A549 (cell line): ENCODE measurements at regions not wholly inside any gene's neighbourhood (a gene's known extent, or its start where the extent isn't known, plus 50 kb on each side); places are given as distances from the start of the nearest gene placed in this dataset.

ENCODE experiments used
- ATAC-seq, 2 experiments: fragments of 200-7000 bp in 1 of 2; fragments of >200 bp in 1 of 2; cut with Nextera tagmentation in 1 of 2; cut with Tn5 transposase in 1 of 2; 3 replicates each; pipeline versions ENCODE4 v1.8.0 to v1.9.1; 2018 to 2020; ENCODE audit warnings: mild to moderate bottlenecking in 1 of 2, moderate library complexity in 1 of 2
- CTCF ChIA-PET: fragments of 300-600 bp; sonication (Branson Sonifier 250); formaldehyde crosslinking; extraction: SDS; loops from one replicate; lab custom pipeline; 2021; ENCODE audit warnings: antibody characterized with exemption, inconsistent platforms; lab: Yijun Ruan, JAX
- POLR2A ChIA-PET: fragments of 350-600 bp; formaldehyde crosslinking; extraction: SDS; loops from one replicate; lab custom pipeline; 2021; ENCODE audit warnings: antibody characterized with exemption, inconsistent platforms; lab: Yijun Ruan, JAX
- DNase-seq, 2 experiments: peaks; one replicate each; pipeline versions ENCODE4 v3.0.0 to v3.0.0-alpha.2; 2011 to 2016; ENCODE audit warnings: low read depth in 1 of 2, low spot score in 1 of 2
- FAIRE-seq: peaks from 2 replicates; lab custom pipeline; 2011; peaks lifted over from hg19 to GRCh38; lab: Jason Lieb, UNC
- H3K27ac ChIP-seq, 2 experiments: fragments of >200 bp; sonication (Bioruptor Twin); formaldehyde crosslinking; 3 replicates each; pipeline ENCODE4 v1.5.1; 2016 to 2017
- H3K4me1 ChIP-seq: fragments of >200 bp; sonication (Bioruptor Twin); formaldehyde crosslinking; 3 replicates; pipeline ENCODE4 v1.6.1; 2016
- H3K4me2 ChIP-seq: fragments of >200 bp; sonication (Bioruptor Twin); formaldehyde crosslinking; 3 replicates; pipeline ENCODE4 v1.6.1; 2016
- H3K4me3 ChIP-seq: fragments of >200 bp; sonication (Bioruptor Twin); formaldehyde crosslinking; 3 replicates; pipeline ENCODE4 v1.5.1; 2016
- H3K9me3 ChIP-seq: fragments of >200 bp; sonication (Bioruptor Twin); formaldehyde crosslinking; 3 replicates; pipeline ENCODE4 v1.6.1; 2016
- BHLHE40 ChIP-seq: IDR thresholded peaks from 2 replicates; pipeline ENCODE4 v1.6.1; 2012; ENCODE audit warnings: low read depth, low read length, inconsistent platforms
- CBX2 ChIP-seq: fragments of 200-600 bp; sonication (generic); IDR thresholded peaks from 2 replicates; pipeline ENCODE4 v1.6.1; 2016; ENCODE audit warnings: low read depth, mild to moderate bottlenecking, borderline replicate concordance
- CBX8 ChIP-seq: fragments of 200-600 bp; sonication (generic); IDR thresholded peaks from 2 replicates; pipeline ENCODE4 v1.6.1; 2016
- EHF ChIP-seq: fragments of 250-450 bp; sonication (Bioruptor Pico); IDR thresholded peaks from 2 replicates; pipeline ENCODE4 v1.5.0; 2020; ENCODE audit warnings: mild to moderate bottlenecking
- FOSB ChIP-seq: fragments of 250-450 bp; sonication (Bioruptor Pico); IDR thresholded peaks from 2 replicates; pipeline ENCODE4 v1.5.0; 2020; ENCODE audit warnings: mild to moderate bottlenecking, moderate library complexity
- FOXS1 ChIP-seq: fragments of 250-450 bp; sonication (Bioruptor Pico); IDR thresholded peaks from 2 replicates; pipeline ENCODE4 v1.5.0; 2020; ENCODE audit warnings: mild to moderate bottlenecking, moderate library complexity
- HOXB13 ChIP-seq: fragments of 250-450 bp; sonication (Bioruptor Pico); IDR thresholded peaks from 2 replicates; pipeline ENCODE4 v1.5.0; 2020; ENCODE audit warnings: low read depth, mild to moderate bottlenecking, moderate library complexity
- HOXB5 ChIP-seq: fragments of 250-450 bp; sonication (Bioruptor Pico); IDR thresholded peaks from 2 replicates; pipeline ENCODE4 v1.5.0; 2020; ENCODE audit warnings: mild to moderate bottlenecking, moderate library complexity
- JUN ChIP-seq, 2 experiments: fragments of >200 bp; sonication (Bioruptor Twin); formaldehyde crosslinking; IDR thresholded peaks; 2 replicates in 1 of 2; 3 replicates in 1 of 2; pipeline ENCODE4 v1.6.1; 2016 to 2017
- KDM5A ChIP-seq: fragments of 200-600 bp; sonication (generic); IDR thresholded peaks from 2 replicates; pipeline ENCODE4 v1.6.1; 2016; ENCODE audit warnings: antibody characterized with exemption, mild to moderate bottlenecking
- MAZ ChIP-seq: fragments of 150-350 bp; IDR thresholded peaks from 2 replicates; pipeline ENCODE4 v1.6.1; 2014; ENCODE audit warnings: antibody characterized with exemption, low read depth, low read length, borderline replicate concordance
- NPAS2 ChIP-seq: fragments of 250-450 bp; sonication (Bioruptor Pico); IDR thresholded peaks from 2 replicates; pipeline ENCODE4 v1.8.0; 2022; ENCODE audit warnings: mild to moderate bottlenecking, moderate library complexity, borderline replicate concordance
- RCOR1 ChIP-seq: fragments of 150-350 bp; IDR thresholded peaks from 2 replicates; pipeline ENCODE4 v1.6.1; 2014; ENCODE audit warnings: antibody characterized with exemption, low read length, low read depth
- RNF2 ChIP-seq: fragments of 200-600 bp; sonication (generic); IDR thresholded peaks from 2 replicates; pipeline ENCODE4 v1.6.1; 2016; ENCODE audit warnings: low read depth, mild to moderate bottlenecking, antibody characterized with exemption, moderate library complexity, borderline replicate concordance
- SMC3 ChIP-seq: fragments of >200 bp; sonication (Bioruptor Twin); formaldehyde crosslinking; IDR thresholded peaks from 3 replicates; pipeline ENCODE4 v1.6.1; 2018; ENCODE audit warnings: inconsistent platforms
- SREBF2 ChIP-seq: fragments of 450-650 bp; IDR thresholded peaks from 2 replicates; pipeline ENCODE4 v1.6.1; 2014; ENCODE audit warnings: mild to moderate bottlenecking, moderate library complexity
- TFCP2L1 ChIP-seq: fragments of 250-450 bp; sonication (Bioruptor Pico); IDR thresholded peaks from 2 replicates; pipeline ENCODE4 v1.5.0; 2021; ENCODE audit warnings: mild to moderate bottlenecking
- TP53 ChIP-seq: fragments of 250-450 bp; sonication (Bioruptor Pico); IDR thresholded peaks from 2 replicates; pipeline ENCODE4 v1.5.0; 2021; ENCODE audit warnings: mild to moderate bottlenecking, moderate library complexity
- ZFP36 ChIP-seq: fragments of 450-650 bp; IDR thresholded peaks from 2 replicates; pipeline ENCODE4 v1.6.1; 2014; ENCODE audit warnings: borderline replicate concordance; ENCODE audit not compliant: partially characterized antibody
- ZNF302 ChIP-seq: fragments of 250-450 bp; sonication (Bioruptor Pico); IDR thresholded peaks from 2 replicates; pipeline ENCODE4 v1.9.0; 2021; ENCODE audit warnings: inconsistent platforms, mild to moderate bottlenecking, moderate library complexity
- WGBS: methylation state at CpG from one replicate; pipeline ENCODE4 v1.1.6; 2017; ENCODE audit errors: missing lambda C conversion rate; 5-methylcytosine and 5-hydroxymethylcytosine counted together
- TF ChIP-seq, protein P1 (sequence below): IDR thresholded peaks from 2 replicates; pipeline ENCODE4 v1.6.1; 2012
- TF ChIP-seq, protein P2 (sequence below): IDR thresholded peaks from 2 replicates; pipeline ENCODE4 v1.6.1; 2012; ENCODE audit warnings: low read depth, borderline replicate concordance
- TF ChIP-seq, protein P3 (sequence below): fragments of 200-600 bp; sonication (generic); IDR thresholded peaks from 2 replicates; pipeline ENCODE4 v1.6.1; 2016; ENCODE audit warnings: antibody characterized with exemption, mild to moderate bottlenecking, moderate library complexity
- TF ChIP-seq, protein P4 (sequence below): fragments of 450-650 bp; IDR thresholded peaks from 2 replicates; pipeline ENCODE4 v1.6.1; 2014; ENCODE audit warnings: antibody characterized with exemption
- TF ChIP-seq, protein P5 (sequence below): fragments of >200 bp; sonication (Bioruptor Twin); formaldehyde crosslinking; IDR thresholded peaks from 3 replicates; pipeline ENCODE4 v1.5.1; 2016

DNA sequence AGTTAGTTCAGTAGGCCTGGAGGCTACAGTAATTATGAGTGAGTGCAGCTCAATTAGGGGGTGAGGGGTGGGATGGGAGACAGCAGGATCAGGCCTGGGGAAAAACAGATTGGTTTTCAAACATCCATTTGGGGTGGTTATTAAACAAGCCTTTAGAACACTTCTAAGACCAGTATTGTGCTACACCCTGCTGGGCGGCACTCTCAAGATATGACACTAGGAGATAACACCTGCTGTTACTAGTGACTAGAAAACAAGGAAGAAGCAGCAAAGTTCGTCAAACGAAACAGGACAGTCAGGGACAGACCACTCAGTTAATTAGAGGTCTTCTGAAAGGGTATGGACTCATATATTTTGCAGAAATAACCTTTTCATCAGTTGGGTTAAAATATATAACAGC is 353.6 kb downstream of the PTEN start:
- Histone ChIP-seq H3K9me3 (no peaks in the 10 kb centered on the region), H3K27ac (no peak overlapping the region), H3K4me3 (no peak overlapping the region), H3K4me2 (no peak overlapping the region), H3K4me1 (no peaks in the 10 kb centered on the region)
- no peak for FAIRE-seq
- POLR2A ChIA-PET: no interaction called here
- CTCF ChIA-PET: no interaction called here
- no peak for DNase-seq
- no peak for ATAC-seq
- 63% methylated on average over 3 of the region's 3 CpGs for WGBS
- TF ChIP-seq CBX8 (no peak), FOXS1 (CRISPR knock-in tag) (no peak), HOXB5 (CRISPR knock-in tag) (no peak), FOSB (CRISPR knock-in tag) (no peak), SMC3 (no peak), HOXB13 (CRISPR knock-in tag) (no peak)
- TF ChIP-seq, protein P1, sequence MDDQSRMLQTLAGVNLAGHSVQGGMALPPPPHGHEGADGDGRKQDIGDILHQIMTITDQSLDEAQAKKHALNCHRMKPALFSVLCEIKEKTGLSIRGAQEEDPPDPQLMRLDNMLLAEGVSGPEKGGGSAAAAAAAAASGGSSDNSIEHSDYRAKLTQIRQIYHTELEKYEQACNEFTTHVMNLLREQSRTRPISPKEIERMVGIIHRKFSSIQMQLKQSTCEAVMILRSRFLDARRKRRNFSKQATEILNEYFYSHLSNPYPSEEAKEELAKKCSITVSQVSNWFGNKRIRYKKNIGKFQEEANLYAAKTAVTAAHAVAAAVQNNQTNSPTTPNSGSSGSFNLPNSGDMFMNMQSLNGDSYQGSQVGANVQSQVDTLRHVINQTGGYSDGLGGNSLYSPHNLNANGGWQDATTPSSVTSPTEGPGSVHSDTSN: no peak
- TF ChIP-seq, protein P2, sequence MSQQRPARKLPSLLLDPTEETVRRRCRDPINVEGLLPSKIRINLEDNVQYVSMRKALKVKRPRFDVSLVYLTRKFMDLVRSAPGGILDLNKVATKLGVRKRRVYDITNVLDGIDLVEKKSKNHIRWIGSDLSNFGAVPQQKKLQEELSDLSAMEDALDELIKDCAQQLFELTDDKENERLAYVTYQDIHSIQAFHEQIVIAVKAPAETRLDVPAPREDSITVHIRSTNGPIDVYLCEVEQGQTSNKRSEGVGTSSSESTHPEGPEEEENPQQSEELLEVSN: no peak
- TF ChIP-seq, protein P3, sequence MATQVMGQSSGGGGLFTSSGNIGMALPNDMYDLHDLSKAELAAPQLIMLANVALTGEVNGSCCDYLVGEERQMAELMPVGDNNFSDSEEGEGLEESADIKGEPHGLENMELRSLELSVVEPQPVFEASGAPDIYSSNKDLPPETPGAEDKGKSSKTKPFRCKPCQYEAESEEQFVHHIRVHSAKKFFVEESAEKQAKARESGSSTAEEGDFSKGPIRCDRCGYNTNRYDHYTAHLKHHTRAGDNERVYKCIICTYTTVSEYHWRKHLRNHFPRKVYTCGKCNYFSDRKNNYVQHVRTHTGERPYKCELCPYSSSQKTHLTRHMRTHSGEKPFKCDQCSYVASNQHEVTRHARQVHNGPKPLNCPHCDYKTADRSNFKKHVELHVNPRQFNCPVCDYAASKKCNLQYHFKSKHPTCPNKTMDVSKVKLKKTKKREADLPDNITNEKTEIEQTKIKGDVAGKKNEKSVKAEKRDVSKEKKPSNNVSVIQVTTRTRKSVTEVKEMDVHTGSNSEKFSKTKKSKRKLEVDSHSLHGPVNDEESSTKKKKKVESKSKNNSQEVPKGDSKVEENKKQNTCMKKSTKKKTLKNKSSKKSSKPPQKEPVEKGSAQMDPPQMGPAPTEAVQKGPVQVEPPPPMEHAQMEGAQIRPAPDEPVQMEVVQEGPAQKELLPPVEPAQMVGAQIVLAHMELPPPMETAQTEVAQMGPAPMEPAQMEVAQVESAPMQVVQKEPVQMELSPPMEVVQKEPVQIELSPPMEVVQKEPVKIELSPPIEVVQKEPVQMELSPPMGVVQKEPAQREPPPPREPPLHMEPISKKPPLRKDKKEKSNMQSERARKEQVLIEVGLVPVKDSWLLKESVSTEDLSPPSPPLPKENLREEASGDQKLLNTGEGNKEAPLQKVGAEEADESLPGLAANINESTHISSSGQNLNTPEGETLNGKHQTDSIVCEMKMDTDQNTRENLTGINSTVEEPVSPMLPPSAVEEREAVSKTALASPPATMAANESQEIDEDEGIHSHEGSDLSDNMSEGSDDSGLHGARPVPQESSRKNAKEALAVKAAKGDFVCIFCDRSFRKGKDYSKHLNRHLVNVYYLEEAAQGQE: no peak

DNA sequence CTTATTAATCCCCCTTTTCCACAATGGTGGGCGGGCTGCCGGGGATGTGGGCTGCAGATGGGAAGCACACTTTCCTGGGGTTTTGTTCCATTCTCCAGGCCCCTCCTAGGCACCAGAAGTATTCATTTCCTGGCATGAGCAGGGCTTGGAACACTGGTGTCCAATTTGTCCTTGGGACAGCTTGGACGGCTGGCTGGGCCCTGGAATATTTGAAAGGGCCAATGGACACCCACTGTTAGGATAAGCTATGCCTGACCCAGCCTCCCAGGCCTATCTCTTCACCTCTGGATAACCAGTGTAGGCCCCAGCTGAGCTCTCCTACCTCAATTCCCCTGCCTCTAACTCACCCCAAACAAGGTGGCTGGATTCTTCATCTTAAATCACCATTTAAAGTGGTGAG is 354.9 kb downstream of the PTEN start:
- no peaks in the 10 kb centered on the region for H3K4me1 ChIP-seq
- ChIA-PET POLR2A (no interaction called here), CTCF (interaction anchor here (0.6 kb wide), 1 partner anchor 28 kb away, joined by 4 read pairs; no protein-coding TSS in a partner anchor)
- H3K4me3 ChIP-seq: no peak overlapping the region
- ATAC-seq (no peak), FAIRE-seq (no peak), DNase-seq (no peak)
- H3K9me3 ChIP-seq: no peaks in the 10 kb centered on the region
- H3K4me2 ChIP-seq: no peak overlapping the region
- WGBS: 74% methylated on average over 3 of the region's 3 CpGs
- no peak overlapping the region for H3K27ac ChIP-seq
- no peak for TF ChIP-seq TFCP2L1 (CRISPR knock-in tag)
- TF ChIP-seq BHLHE40: no peak
- no peak for TF ChIP-seq KDM5A
- no peak for TF ChIP-seq CBX2
- TF ChIP-seq SREBF2: no peak
- no peak for TF ChIP-seq NPAS2
- no peak for TF ChIP-seq RCOR1
- TF ChIP-seq JUN (IDR thresholded peaks at IDR 0.05): no peak
- no peak for TF ChIP-seq FOSB (CRISPR knock-in tag)
- TF ChIP-seq TP53 (CRISPR knock-in tag): no peak
- TF ChIP-seq MAZ: no peak
- TF ChIP-seq ZNF302 (CRISPR knock-in tag): no peak
- TF ChIP-seq EHF (CRISPR knock-in tag): no peak
- no peak for TF ChIP-seq ZFP36
- TF ChIP-seq, protein P4, sequence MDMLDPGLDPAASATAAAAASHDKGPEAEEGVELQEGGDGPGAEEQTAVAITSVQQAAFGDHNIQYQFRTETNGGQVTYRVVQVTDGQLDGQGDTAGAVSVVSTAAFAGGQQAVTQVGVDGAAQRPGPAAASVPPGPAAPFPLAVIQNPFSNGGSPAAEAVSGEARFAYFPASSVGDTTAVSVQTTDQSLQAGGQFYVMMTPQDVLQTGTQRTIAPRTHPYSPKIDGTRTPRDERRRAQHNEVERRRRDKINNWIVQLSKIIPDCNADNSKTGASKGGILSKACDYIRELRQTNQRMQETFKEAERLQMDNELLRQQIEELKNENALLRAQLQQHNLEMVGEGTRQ: no peak
- TF ChIP-seq, protein P2: no peak
- TF ChIP-seq RNF2: no peak
- TF ChIP-seq, protein P5, sequence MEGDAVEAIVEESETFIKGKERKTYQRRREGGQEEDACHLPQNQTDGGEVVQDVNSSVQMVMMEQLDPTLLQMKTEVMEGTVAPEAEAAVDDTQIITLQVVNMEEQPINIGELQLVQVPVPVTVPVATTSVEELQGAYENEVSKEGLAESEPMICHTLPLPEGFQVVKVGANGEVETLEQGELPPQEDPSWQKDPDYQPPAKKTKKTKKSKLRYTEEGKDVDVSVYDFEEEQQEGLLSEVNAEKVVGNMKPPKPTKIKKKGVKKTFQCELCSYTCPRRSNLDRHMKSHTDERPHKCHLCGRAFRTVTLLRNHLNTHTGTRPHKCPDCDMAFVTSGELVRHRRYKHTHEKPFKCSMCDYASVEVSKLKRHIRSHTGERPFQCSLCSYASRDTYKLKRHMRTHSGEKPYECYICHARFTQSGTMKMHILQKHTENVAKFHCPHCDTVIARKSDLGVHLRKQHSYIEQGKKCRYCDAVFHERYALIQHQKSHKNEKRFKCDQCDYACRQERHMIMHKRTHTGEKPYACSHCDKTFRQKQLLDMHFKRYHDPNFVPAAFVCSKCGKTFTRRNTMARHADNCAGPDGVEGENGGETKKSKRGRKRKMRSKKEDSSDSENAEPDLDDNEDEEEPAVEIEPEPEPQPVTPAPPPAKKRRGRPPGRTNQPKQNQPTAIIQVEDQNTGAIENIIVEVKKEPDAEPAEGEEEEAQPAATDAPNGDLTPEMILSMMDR: no peak
- TF ChIP-seq, protein P3: no peak
